HCT116 (cell line): ENCODE measurements at regions not wholly inside any gene's neighbourhood (a gene's known extent, or its start where the extent isn't known, plus 50 kb on each side); places are given as distances from the start of the nearest gene placed in this dataset.

ENCODE experiments used
- ATAC-seq: fragments of 200-7000 bp; cut with Tn5 transposase; 2 replicates; pipeline ENCODE4 v1.9.1; 2020; ENCODE audit warnings: mild to moderate bottlenecking, moderate library complexity
- BruUV-seq: library from RNA; stranded (reverse); fragments of 400-500 nt; replicated peaks from 2 replicates; lab custom pipeline; 2021; lab: Mats Ljungman, UMichigan
- CTCF ChIA-PET: fragments of 300-600 bp; sonication (Branson Sonifier 250); formaldehyde crosslinking; loops from one replicate; lab custom pipeline; 2021; ENCODE audit warnings: antibody characterized with exemption; lab: Charles Lee
- POLR2A ChIA-PET: fragments of 300-600, 350-600 bp; sonication (Branson Sonifier 250); formaldehyde crosslinking; loops from one replicate; lab custom pipeline; 2021; ENCODE audit warnings: antibody characterized with exemption; lab: Charles Lee
- RAD21 ChIA-PET, 2 experiments: fragments of 300-600 bp; sonication (Branson Sonifier 250); formaldehyde crosslinking; loops; one replicate each; lab custom pipeline; 2023; ENCODE audit warnings: low total read pairs in 2 of 2; ENCODE audit not compliant: uncharacterized antibody in 2 of 2, unreplicated experiment in 2 of 2, low non-redundant PET in 1 of 2; lab: Charles Lee
- DNase-seq: peaks from one replicate; pipeline ENCODE4 v3.0.0-alpha.2; 2010; ENCODE audit warnings: low read depth, low spot score
- H2AFZ ChIP-seq: fragments of 200-600 bp; shearing (Covaris generic), sonication (generic); 2 replicates; pipeline ENCODE4 v1.6.1; 2017; ENCODE audit warnings: low read depth, mixed run types, mixed read lengths, antibody characterized with exemption, low read length; ENCODE audit not compliant: poor library complexity, severe bottlenecking
- H3K27ac ChIP-seq: 2 replicates; pipeline ENCODE4 v1.5.1; 2012; ENCODE audit warnings: low read depth, low read length
- H3K27me3 ChIP-seq: fragments of 200-600 bp; sonication (generic); 2 replicates; pipeline ENCODE4 v1.6.1; 2016; ENCODE audit warnings: mixed run types, low read length, mixed read lengths; ENCODE audit not compliant: insufficient read depth
- H3K36me3 ChIP-seq, 2 experiments: fragments of 200-500 bp in 1 of 2; fragments of 200-600 bp in 1 of 2; sonication (Bioruptor generic) in 1 of 2; sonication (generic) in 1 of 2; 2 replicates each; pipeline versions ENCODE4 v1.5.1 to v1.6.1; 2014 to 2016; ENCODE audit warnings: low read length in 2 of 2, inconsistent platforms in 1 of 2, mixed read lengths in 1 of 2, mixed run types in 1 of 2; ENCODE audit not compliant: insufficient read depth in 2 of 2, control insufficient read depth in 1 of 2
- H3K4me1 ChIP-seq, 2 experiments: fragments of 200-600 bp in 1 of 2; sonication (generic) in 1 of 2; 2 replicates each; pipeline versions ENCODE4 v1.5.1 to v1.6.1; 2012 to 2017; ENCODE audit warnings: low read length in 2 of 2, inconsistent platforms in 1 of 2, mild to moderate bottlenecking in 1 of 2, mixed read lengths in 1 of 2, mixed run types in 1 of 2, moderate library complexity in 1 of 2; ENCODE audit not compliant: insufficient read depth in 2 of 2, control insufficient read depth in 1 of 2
- H3K4me2 ChIP-seq: fragments of 200-600 bp; sonication (generic); 2 replicates; pipeline ENCODE4 v1.6.1; 2017; ENCODE audit warnings: mixed run types, low read length, mixed read lengths
- H3K4me3 ChIP-seq, 2 experiments: fragments of 200-600 bp in 1 of 2; sonication (generic) in 1 of 2; replicated peaks in 1 of 2; 2 replicates each; pipeline ENCODE4 v1.5.1; 2011 to 2016; ENCODE audit warnings: low read length in 2 of 2, control low read depth in 1 of 2, low read depth in 1 of 2, mild to moderate bottlenecking in 1 of 2, mixed read lengths in 1 of 2, mixed run types in 1 of 2
- H3K79me2 ChIP-seq: fragments of 200-600 bp; sonication (generic); 2 replicates; pipeline ENCODE4 v1.6.1; 2017; ENCODE audit warnings: mild to moderate bottlenecking, mixed run types, low read length, moderate library complexity, mixed read lengths; ENCODE audit not compliant: insufficient read depth
- H3K9ac ChIP-seq: fragments of 200-600 bp; sonication (generic); 2 replicates; pipeline ENCODE4 v1.6.1; 2016; ENCODE audit warnings: low read length, mixed read lengths
- H3K9me2 ChIP-seq: fragments of 200-600 bp; sonication (generic), shearing (Covaris generic); 2 replicates; pipeline ENCODE4 v1.6.1; 2017; ENCODE audit warnings: mixed run types, mild to moderate bottlenecking, moderate library complexity; ENCODE audit not compliant: insufficient read depth
- H3K9me3 ChIP-seq, 2 experiments: fragments of 200-500 bp in 1 of 2; fragments of 200-600 bp in 1 of 2; sonication (Bioruptor generic) in 1 of 2; sonication (generic) in 1 of 2; 2 replicates each; pipeline ENCODE4 v1.6.1; 2014 to 2017; ENCODE audit warnings: low read length in 2 of 2, mixed read lengths in 2 of 2, inconsistent platforms in 1 of 2, low read depth in 1 of 2, mild to moderate bottlenecking in 1 of 2, mixed run types in 1 of 2, moderate library complexity in 1 of 2; ENCODE audit not compliant: control insufficient read depth in 1 of 2, insufficient read depth in 1 of 2
- H4K20me1 ChIP-seq: fragments of 200-600 bp; sonication (generic), shearing (Covaris generic); 2 replicates; pipeline ENCODE4 v1.6.1; 2017; ENCODE audit warnings: mixed run types, mild to moderate bottlenecking, moderate library complexity; ENCODE audit not compliant: insufficient read depth
- POLR2A ChIP-seq: IDR thresholded peaks from 2 replicates; pipeline ENCODE4 v1.7.0; 2011; ENCODE audit warnings: borderline replicate concordance; ENCODE audit not compliant: insufficient read depth, insufficient read length; ENCODE audit errors: extremely low read depth
- RAD21 ChIP-seq: IDR thresholded peaks from 2 replicates; pipeline ENCODE4 v1.6.1; 2012; ENCODE audit warnings: low read depth, mild to moderate bottlenecking
- TCF7L2 ChIP-seq: IDR thresholded peaks from 2 replicates; pipeline ENCODE4 v1.7.0; 2011; ENCODE audit warnings: borderline replicate concordance, inconsistent platforms; ENCODE audit not compliant: insufficient read depth, insufficient read length; ENCODE audit errors: extremely low read depth
- intact Hi-C: fragments of 100-400 bp; cut with micrococcal nuclease; formaldehyde crosslinking; loops from 2 replicates; pipeline ENCODE4 v1.10.0; 2022
- TF ChIP-seq, protein P1 (sequence below): IDR thresholded peaks from 2 replicates; pipeline ENCODE4 v1.6.1; 2012

DNA sequence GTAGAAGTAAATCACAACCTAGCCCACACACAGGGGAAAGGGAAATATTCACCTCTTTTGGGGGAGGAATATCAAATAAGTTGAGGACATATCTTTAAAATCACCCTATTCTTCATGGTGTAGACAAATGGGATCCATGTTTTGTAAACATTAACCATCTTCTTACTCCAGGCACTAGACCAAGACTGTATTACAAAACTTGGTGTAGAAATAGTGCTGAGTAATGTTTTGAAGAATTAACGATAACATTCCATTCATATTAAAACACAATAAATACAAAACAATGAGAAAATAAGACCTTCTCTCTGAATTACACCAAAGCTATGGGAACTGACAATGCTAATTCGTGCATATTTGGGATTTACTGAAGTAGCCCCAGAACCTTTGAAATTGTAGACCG is 633.6 kb downstream of the BCL11B start:
- intact Hi-C loops = no loop called here
- H3K4me2 ChIP-seq = no peak overlapping the region
- no peak for ATAC-seq
- H3K9me2 ChIP-seq = no peaks in the 10 kb centered on the region
- no peaks in the 10 kb centered on the region; a peak in 1 of 4 replicates for H3K9me3 ChIP-seq
- no peaks in the 10 kb centered on the region for H3K27me3 ChIP-seq
- DNase-seq = no peak
- H3K36me3 ChIP-seq = no peaks in the 10 kb centered on the region
- TF ChIP-seq POLR2A = no peak
- no peak for TF ChIP-seq RAD21
- H3K27ac ChIP-seq = no peak overlapping the region
- ChIA-PET CTCF (no interaction called here), RAD21 (no interaction called here), POLR2A (no interaction called here)
- no peaks in the 10 kb centered on the region for H3K4me1 ChIP-seq
- H4K20me1 ChIP-seq = no peaks in the 10 kb centered on the region
- no peak overlapping the region for H2AFZ ChIP-seq
- H3K4me3 ChIP-seq = no peak overlapping the region
- BruUV-seq = no TSS peak
- no peaks in the 10 kb centered on the region for H3K79me2 ChIP-seq
- H3K9ac ChIP-seq = no peak overlapping the region

DNA sequence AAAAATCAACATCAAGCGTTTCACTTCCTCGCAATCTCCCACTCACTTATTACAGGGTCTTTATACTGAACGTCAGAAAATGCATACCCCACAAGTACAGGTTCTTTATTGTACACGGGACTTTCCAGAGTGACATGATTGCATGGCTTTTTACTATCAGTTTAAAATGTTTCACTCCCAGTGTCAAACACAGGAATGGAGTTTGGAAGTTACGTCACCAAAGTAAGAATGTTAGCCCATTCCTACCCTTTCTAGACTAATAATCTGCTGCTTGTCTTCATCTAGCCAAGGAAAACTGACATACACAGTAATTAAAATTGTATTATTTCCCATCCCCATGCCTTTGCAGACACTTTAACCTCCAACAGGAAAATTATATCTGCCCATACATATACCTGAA is 624.2 kb downstream of the BCL11B start:
- H3K27me3 ChIP-seq = no peaks in the 10 kb centered on the region
- intact Hi-C loops = no loop called here
- H3K9me3 ChIP-seq = no peaks in the 10 kb centered on the region
- POLR2A ChIA-PET = no interaction called here
- no peaks in the 10 kb centered on the region for H3K79me2 ChIP-seq
- H3K9me2 ChIP-seq = no peaks in the 10 kb centered on the region
- RAD21 ChIA-PET = no interaction called here
- H3K27ac ChIP-seq = no peak overlapping the region
- H3K9ac ChIP-seq = no peak overlapping the region
- H3K4me1 ChIP-seq = no peaks in the 10 kb centered on the region
- TF ChIP-seq, protein P1, sequence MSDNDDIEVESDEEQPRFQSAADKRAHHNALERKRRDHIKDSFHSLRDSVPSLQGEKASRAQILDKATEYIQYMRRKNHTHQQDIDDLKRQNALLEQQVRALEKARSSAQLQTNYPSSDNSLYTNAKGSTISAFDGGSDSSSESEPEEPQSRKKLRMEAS = no peak
- TF ChIP-seq TCF7L2 = no peak
- no TSS peak for BruUV-seq
- no peak overlapping the region for H3K4me3 ChIP-seq
- H3K36me3 ChIP-seq = no peaks in the 10 kb centered on the region
- ATAC-seq = no peak
- CTCF ChIA-PET = no interaction called here
- DNase-seq = no peak
- H2AFZ ChIP-seq = no peak overlapping the region
- no peaks in the 10 kb centered on the region for H4K20me1 ChIP-seq
- no peak overlapping the region for H3K4me2 ChIP-seq
